ENCODE measurements at regions not wholly inside any gene's neighbourhood (a gene's known extent, or its start where the extent isn't known, plus 50 kb on each side); places are given as distances from the start of the nearest gene placed in this dataset.

- TF ChIP-seq CTCF (IDR thresholded peaks at IDR 0.05) = no peak
- no peak for TF ChIP-seq POLR2A (IDR thresholded peaks at IDR 0.05)
Observed at GRCh38 chr1:60213253-60213652, 139.7 kb upstream of the C1orf87 start.
